Medulla oblongata (tissue), 1 donor: ENCODE measurements at regions not wholly inside any gene's neighbourhood (a gene's known extent, or its start where the extent isn't known, plus 50 kb on each side); places are given as distances from the start of the nearest gene placed in this dataset.

Experiments used
- DNase-seq: peaks from one replicate; pipeline ENCODE4 v3.0.0-alpha.2; 2015; ENCODE audit errors: extremely low spot score

DNA sequence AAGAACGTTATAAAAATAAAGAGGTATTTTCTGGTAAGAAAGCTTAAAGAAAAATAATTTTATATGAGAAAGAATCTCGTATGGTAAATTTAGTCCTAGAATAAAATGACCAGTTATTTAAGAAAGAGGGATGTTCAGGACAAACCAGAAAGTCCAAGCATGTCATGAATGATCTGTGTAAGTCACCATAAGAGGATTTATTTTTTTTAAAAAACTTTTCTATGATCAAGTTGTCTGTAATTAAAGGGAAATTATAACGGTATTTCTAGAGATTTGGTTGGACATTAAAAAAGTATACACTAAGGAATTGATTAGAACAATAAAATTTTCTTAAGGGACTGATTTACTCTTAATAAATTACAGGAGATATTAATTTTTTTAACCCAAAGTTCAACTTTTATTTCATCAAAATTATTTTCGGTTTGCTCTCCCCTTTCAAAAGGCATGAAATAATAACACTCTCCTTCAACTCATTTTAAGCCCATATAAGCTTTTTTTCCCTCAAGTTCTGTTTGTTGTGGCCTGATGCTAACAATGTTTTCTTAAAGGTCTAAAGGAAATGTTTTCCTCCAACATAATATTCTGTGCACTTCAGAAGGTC is 49.9 kb upstream of the CPSF6 start:
- DNase-seq, result no peak
